ENCODE measurements at regions not wholly inside any gene's neighbourhood (a gene's known extent, or its start where the extent isn't known, plus 50 kb on each side); places are given as distances from the start of the nearest gene placed in this dataset.
"Not testable (repeated sequence)": the region's sequence is repeated elsewhere in the genome, so short reads cannot be mapped to it uniquely, and the experiment has no call there.

GRCh38 chrX:102784550-102784949 lies 64.0 kb downstream of the GPRASP3 start:
- no peak for TF ChIP-seq CTCF (conservative IDR thresholded peaks at IDR 0.05; ENCODE audit: low read depth, low read length)
- no peak overlapping the region for H3K4me3 ChIP-seq (ENCODE audit: low read depth, low read length)
- no peak for DNase-seq (ENCODE audit: low read depth)

GRCh38 chrX:102787283-102787682 lies 66.7 kb downstream of the GPRASP3 start:
- TF ChIP-seq CTCF (conservative IDR thresholded peaks at IDR 0.05; ENCODE audit: low read depth, low read length) = no peak
- no peak for DNase-seq (ENCODE audit: low read depth)
- no peak overlapping the region for H3K4me3 ChIP-seq (ENCODE audit: low read depth, low read length)

- H3K4me3 ChIP-seq (ENCODE audit: low read depth, low read length) = no peak overlapping the region
- no peak for TF ChIP-seq CTCF (conservative IDR thresholded peaks at IDR 0.05; ENCODE audit: low read depth, low read length)
- DNase-seq (ENCODE audit: low read depth) = no peak
These were observed 87.8 kb downstream of the GPRASP3 start for GRCh38 chrX:102808336-102808735.

- DNase-seq (ENCODE audit: low read depth); H3K4me3 ChIP-seq (ENCODE audit: low read depth, low read length): not testable (repeated sequence)
These were observed 97.7 kb downstream of the GPRASP3 start for GRCh38 chrX:102818269-102818668.

- no peak for TF ChIP-seq CTCF (conservative IDR thresholded peaks at IDR 0.05; ENCODE audit: low read depth, low read length)
- DNase-seq (ENCODE audit: low read depth) = no peak
- H3K4me3 ChIP-seq (ENCODE audit: low read depth, low read length) = no peak overlapping the region
These were observed 104.4 kb upstream of the RAB40AL start for GRCh38 chrX:102832661-102833060.

- TF ChIP-seq CTCF (conservative IDR thresholded peaks at IDR 0.05; ENCODE audit: low read depth, low read length) = no peak
- H3K4me3 ChIP-seq (ENCODE audit: low read depth, low read length) = no peak overlapping the region
- no peak for DNase-seq (ENCODE audit: low read depth)
These were observed 103.9 kb upstream of the RAB40AL start for GRCh38 chrX:102833136-102833535.

- H3K4me3 ChIP-seq (ENCODE audit: low read depth, low read length) = no peak overlapping the region
- TF ChIP-seq CTCF (conservative IDR thresholded peaks at IDR 0.05; ENCODE audit: low read depth, low read length) = peak; percentile 64
- DNase-seq (ENCODE audit: low read depth) = no peak
These were observed 101.4 kb upstream of the RAB40AL start for GRCh38 chrX:102835504-102836146.

All from epithelial cell of proximal tubule (primary cell).